Neural cell (in vitro differentiated cells): ENCODE measurements at regions not wholly inside any gene's neighbourhood (a gene's known extent, or its start where the extent isn't known, plus 50 kb on each side); places are given as distances from the start of the nearest gene placed in this dataset.

Source experiments
- CTCF ChIP-seq: fragments of 450-650 bp; IDR thresholded peaks from 2 replicates; pipeline ENCODE4 v1.5.1; 2014; ENCODE audit warnings: antibody characterized with exemption, mild to moderate bottlenecking, moderate library complexity; ENCODE audit not compliant: poor library complexity, severe bottlenecking
- EZH2 ChIP-seq: fragments of 200-600, 300-800 bp; shearing (Covaris generic), sonication (generic); IDR thresholded peaks from 2 replicates; pipeline ENCODE4 v1.6.1; 2014; ENCODE audit warnings: antibody characterized with exemption, low read length, borderline replicate concordance, mild to moderate bottlenecking; ENCODE audit not compliant: insufficient read depth, poor library complexity, severe bottlenecking
- RAD21 ChIP-seq: fragments of 450-650 bp; conservative IDR thresholded peaks from 2 replicates; pipeline ENCODE4 v1.6.1; 2014; ENCODE audit warnings: antibody characterized with exemption, mild to moderate bottlenecking, moderate library complexity

DNA sequence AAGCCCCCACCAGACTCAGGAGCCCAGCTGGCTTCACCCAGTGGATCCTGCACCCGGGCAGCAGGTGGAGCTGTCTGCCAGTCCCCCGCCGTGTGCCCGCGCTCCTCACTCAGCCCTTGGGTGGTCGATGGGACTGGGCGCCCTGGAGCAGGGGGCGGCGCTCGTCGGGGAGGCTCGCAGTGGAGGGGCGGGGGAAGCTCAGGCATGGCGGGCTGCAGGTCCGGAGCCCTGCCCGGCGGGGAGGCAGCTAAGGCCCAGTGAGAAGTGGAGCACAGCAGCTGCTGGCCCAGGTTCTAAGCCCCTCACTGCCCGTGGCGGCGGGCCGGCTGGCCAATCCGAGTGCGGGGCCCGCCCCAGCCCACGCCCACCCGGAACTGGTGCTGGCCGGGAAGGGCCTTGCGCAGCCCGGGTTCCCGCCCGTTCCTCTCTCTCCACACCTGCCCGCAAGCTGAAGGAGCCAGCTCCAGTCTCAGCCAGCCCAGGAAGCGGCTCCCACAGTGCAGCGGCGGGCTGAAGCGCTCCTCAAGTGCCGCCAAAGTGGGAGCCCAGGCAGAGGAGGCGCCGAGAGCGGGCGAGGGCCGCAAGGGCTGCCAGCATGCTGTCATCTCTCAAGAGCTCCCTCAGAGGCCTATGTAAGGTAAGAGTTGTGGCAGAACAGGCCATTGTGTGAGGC, 1307.8 kb upstream of the TMEFF2 start:
- TF ChIP-seq CTCF (no peak), RAD21 (no peak), EZH2 (no peak)
